AG10803 (cell line): ENCODE measurements at regions not wholly inside any gene's neighbourhood (a gene's known extent, or its start where the extent isn't known, plus 50 kb on each side); places are given as distances from the start of the nearest gene placed in this dataset.
"Not testable (repeated sequence)": the region's sequence is repeated elsewhere in the genome, so short reads cannot be mapped to it uniquely, and the experiment has no call there.

ENCODE experiments used
- DNase-seq: peaks from one replicate; pipeline ENCODE4 v3.0.0; 2010; ENCODE audit warnings: low read depth
- H3K4me3 ChIP-seq: 2 replicates; pipeline ENCODE4 v1.5.1; 2011; ENCODE audit warnings: mild to moderate bottlenecking, low read length, control low read depth
- CTCF ChIP-seq: conservative IDR thresholded peaks from 2 replicates; pipeline ENCODE4 v1.5.1; 2011; ENCODE audit warnings: mild to moderate bottlenecking, low read length, control low read depth, inconsistent platforms

GRCh38 chr11:45743556-45744468 is 61.1 kb upstream of the SLC35C1 start:
- no peak overlapping the region for H3K4me3 ChIP-seq
- no peak for DNase-seq
- no peak for TF ChIP-seq CTCF

GRCh38 chr11:45741582-45741981 is 63.4 kb upstream of the SLC35C1 start:
- DNase-seq, result no peak
- H3K4me3 ChIP-seq, result no peak overlapping the region
- TF ChIP-seq CTCF, result no peak

GRCh38 chr11:45741032-45741431 is 63.9 kb upstream of the SLC35C1 start:
- TF ChIP-seq CTCF, result no peak
- no peak for DNase-seq
- H3K4me3 ChIP-seq, result no peak overlapping the region

GRCh38 chr11:45739866-45740265 is 65.1 kb upstream of the SLC35C1 start:
- TF ChIP-seq CTCF, result no peak
- H3K4me3 ChIP-seq, result no peak overlapping the region
- DNase-seq, result no peak

- not testable (repeated sequence) for DNase-seq, H3K4me3 ChIP-seq
These were observed 65.9 kb upstream of the SLC35C1 start for GRCh38 chr11:45739071-45739470.

GRCh38 chr11:45738194-45738593 is 66.8 kb upstream of the SLC35C1 start:
- not testable (repeated sequence) for DNase-seq, H3K4me3 ChIP-seq

GRCh38 chr11:45737056-45737455 is 67.9 kb upstream of the SLC35C1 start:
- peak; percentile 13 for DNase-seq
- no peak for TF ChIP-seq CTCF
- H3K4me3 ChIP-seq, result no peak overlapping the region

- peak; percentile 54 for DNase-seq
- no peak for TF ChIP-seq CTCF
- H3K4me3 ChIP-seq, result no peak overlapping the region
These were observed 68.5 kb upstream of the SLC35C1 start for GRCh38 chr11:45736424-45736823.
